Fibroblast of lung (primary cell): ENCODE measurements at regions not wholly inside any gene's neighbourhood (a gene's known extent, or its start where the extent isn't known, plus 50 kb on each side); places are given as distances from the start of the nearest gene placed in this dataset.

Experiments
- EZH2 ChIP-seq: IDR thresholded peaks from 2 replicates; pipeline ENCODE4 v1.5.1; 2012; ENCODE audit warnings: low read length, control low read depth, mild to moderate bottlenecking; ENCODE audit errors: missing control alignments
- TF ChIP-seq, protein P1 (sequence below), 2 donors: IDR thresholded peaks in 1 of 2; conservative IDR thresholded peaks in 1 of 2; 1 replicate in 1 of 2; 2 replicates in 1 of 2; pipeline ENCODE4 v1.5.1; 2011 to 2012; ENCODE audit warnings: low read length in 2 of 2, control low read depth in 1 of 2, inconsistent platforms in 1 of 2, low read depth in 1 of 2, mild to moderate bottlenecking in 1 of 2

- TF ChIP-seq, protein P1, sequence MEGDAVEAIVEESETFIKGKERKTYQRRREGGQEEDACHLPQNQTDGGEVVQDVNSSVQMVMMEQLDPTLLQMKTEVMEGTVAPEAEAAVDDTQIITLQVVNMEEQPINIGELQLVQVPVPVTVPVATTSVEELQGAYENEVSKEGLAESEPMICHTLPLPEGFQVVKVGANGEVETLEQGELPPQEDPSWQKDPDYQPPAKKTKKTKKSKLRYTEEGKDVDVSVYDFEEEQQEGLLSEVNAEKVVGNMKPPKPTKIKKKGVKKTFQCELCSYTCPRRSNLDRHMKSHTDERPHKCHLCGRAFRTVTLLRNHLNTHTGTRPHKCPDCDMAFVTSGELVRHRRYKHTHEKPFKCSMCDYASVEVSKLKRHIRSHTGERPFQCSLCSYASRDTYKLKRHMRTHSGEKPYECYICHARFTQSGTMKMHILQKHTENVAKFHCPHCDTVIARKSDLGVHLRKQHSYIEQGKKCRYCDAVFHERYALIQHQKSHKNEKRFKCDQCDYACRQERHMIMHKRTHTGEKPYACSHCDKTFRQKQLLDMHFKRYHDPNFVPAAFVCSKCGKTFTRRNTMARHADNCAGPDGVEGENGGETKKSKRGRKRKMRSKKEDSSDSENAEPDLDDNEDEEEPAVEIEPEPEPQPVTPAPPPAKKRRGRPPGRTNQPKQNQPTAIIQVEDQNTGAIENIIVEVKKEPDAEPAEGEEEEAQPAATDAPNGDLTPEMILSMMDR (conservative IDR thresholded peaks at IDR 0.05 in 1 of 2, IDR thresholded peaks at IDR 0.05 in 1 of 2; ENCODE audit: low read depth in 1 of 2, low read length in 2 of 2) = no peak
- no peak for TF ChIP-seq EZH2
Observed at GRCh38 chr5:159644053-159644452, 272.2 kb upstream of the ADRA1B start.
